Breast epithelium (tissue), 3 donors: ENCODE measurements at regions not wholly inside any gene's neighbourhood (a gene's known extent, or its start where the extent isn't known, plus 50 kb on each side); places are given as distances from the start of the nearest gene placed in this dataset.

Experiments
- CTCF ChIP-seq, 3 donors: fragments of 450-650 bp; IDR thresholded peaks; one replicate each; pipeline ENCODE4 v1.5.1; 2016 to 2017; ENCODE audit warnings: antibody characterized with exemption in 3 of 3, mild to moderate bottlenecking in 3 of 3, moderate library complexity in 3 of 3
- POLR2A ChIP-seq: fragments of 450-650 bp; IDR thresholded peaks from one replicate; pipeline ENCODE4 v1.6.1; 2016; ENCODE audit warnings: antibody characterized with exemption, mild to moderate bottlenecking, moderate library complexity
- POLR2AphosphoS5 ChIP-seq, 3 donors: sonication (generic); formaldehyde crosslinking; IDR thresholded peaks; one replicate each; pipeline ENCODE4 v1.6.1; 2017; ENCODE audit warnings: antibody characterized with exemption in 3 of 3

DNA sequence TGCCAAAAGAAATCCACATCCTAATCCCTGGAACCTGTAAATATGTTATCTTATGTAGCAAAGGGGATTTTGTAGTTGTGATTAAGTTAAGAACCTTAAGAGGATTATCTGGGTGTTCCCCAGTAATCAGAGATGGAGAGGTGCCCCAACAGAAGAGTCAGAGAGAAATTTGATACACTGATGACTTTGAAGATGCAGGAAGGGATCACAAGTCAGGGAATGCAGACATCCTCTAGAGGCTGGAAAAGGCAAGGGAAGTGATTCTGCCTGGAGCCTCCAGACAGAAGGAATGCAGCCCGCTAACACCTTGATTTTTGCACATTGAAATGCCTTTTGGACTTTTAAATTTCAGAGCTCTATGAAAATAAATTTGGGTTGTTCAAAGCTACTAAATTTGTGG lies 531.7 kb downstream of the DNAJB9 start:
- TF ChIP-seq CTCF (IDR thresholded peaks at IDR 0.05) (no peak), POLR2AphosphoS5 (IDR thresholded peaks at IDR 0.05) (no peak), POLR2A (no peak)
